ENCODE measurements at regions not wholly inside any gene's neighbourhood (a gene's known extent, or its start where the extent isn't known, plus 50 kb on each side); places are given as distances from the start of the nearest gene placed in this dataset.

DNA sequence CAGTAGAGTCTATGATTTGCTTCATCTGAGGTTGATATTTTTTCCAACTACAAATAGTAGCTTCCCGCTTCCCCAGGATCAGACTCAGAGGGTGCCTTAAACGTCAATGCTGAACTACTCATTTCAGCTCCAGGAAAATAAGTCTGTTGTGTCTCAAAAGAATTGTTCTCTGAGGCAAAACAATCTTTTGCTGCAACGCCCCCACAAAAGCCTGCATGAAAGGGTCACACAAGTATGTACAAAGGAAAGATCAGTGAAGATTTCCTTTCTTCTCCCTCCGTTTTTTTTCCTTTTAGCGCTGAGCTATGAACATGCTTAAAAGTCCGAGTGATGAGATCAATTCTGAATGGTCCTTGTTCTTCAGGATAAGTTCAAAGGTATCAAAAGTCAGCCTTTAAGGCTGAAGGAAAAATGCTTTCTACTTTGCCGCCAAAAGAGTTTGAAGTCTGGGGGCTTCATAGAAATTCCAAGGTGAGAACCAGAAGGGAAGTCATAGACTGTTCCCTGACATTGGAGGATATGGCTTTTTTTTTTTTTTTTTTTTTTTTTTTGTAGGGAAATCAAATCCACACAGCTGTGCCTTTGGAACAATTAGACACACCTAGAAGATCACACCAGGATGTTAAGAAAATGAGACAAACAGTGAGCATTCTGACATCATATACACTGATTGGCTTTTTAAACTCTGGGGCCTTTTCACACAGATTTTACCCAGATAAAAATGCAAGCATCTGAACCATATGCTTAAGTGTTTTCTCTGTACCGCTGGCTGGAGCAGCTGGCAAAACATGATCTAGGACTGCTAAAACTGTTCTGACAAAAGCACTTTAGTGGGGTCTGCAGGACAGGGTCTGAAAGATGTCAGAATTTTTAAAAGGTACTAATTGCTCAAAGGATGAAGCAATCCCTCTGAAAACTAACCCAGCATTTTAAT, 329.3 kb downstream of the ENC1 start:
- peaks cover 0 to 3% (median 0%) of the 10 kb centered on the region in 3 donors for H3K4me1 ChIP-seq (ENCODE audit: control insufficient read depth in 2 of 3, insufficient read depth in 2 of 3, low read depth in 1 of 3, low read length in 3 of 3)
- intact Hi-C loops (cut with DNase I): no loop called here
- no peak overlapping the region for H3K27ac ChIP-seq (ENCODE audit: low read depth in 2 of 2, low read length in 2 of 2)
- no peak for DNase-seq
- no peaks in the 10 kb centered on the region for H3K27me3 ChIP-seq (ENCODE audit: control insufficient read depth, insufficient read depth, low read length)
- TF ChIP-seq, protein P1, sequence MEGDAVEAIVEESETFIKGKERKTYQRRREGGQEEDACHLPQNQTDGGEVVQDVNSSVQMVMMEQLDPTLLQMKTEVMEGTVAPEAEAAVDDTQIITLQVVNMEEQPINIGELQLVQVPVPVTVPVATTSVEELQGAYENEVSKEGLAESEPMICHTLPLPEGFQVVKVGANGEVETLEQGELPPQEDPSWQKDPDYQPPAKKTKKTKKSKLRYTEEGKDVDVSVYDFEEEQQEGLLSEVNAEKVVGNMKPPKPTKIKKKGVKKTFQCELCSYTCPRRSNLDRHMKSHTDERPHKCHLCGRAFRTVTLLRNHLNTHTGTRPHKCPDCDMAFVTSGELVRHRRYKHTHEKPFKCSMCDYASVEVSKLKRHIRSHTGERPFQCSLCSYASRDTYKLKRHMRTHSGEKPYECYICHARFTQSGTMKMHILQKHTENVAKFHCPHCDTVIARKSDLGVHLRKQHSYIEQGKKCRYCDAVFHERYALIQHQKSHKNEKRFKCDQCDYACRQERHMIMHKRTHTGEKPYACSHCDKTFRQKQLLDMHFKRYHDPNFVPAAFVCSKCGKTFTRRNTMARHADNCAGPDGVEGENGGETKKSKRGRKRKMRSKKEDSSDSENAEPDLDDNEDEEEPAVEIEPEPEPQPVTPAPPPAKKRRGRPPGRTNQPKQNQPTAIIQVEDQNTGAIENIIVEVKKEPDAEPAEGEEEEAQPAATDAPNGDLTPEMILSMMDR (IDR thresholded peaks at IDR 0.05; ENCODE audit: borderline replicate concordance, extremely low read depth, insufficient read depth): no peak
- no peak overlapping the region for H3K9ac ChIP-seq (ENCODE audit: low read length in 3 of 3)
- no peak overlapping the region for H3K4me3 ChIP-seq (ENCODE audit: low read length in 3 of 3)
- no peaks in the 10 kb centered on the region for H3K9me3 ChIP-seq (ENCODE audit: control insufficient read depth in 2 of 3, insufficient read depth in 1 of 3, low read length in 3 of 3)
- FAIRE-seq: no peak
- no peaks in the 10 kb centered on the region for H3K36me3 ChIP-seq (ENCODE audit: control insufficient read depth in 2 of 3, insufficient read depth in 3 of 3, low read length in 3 of 3)

DNA sequence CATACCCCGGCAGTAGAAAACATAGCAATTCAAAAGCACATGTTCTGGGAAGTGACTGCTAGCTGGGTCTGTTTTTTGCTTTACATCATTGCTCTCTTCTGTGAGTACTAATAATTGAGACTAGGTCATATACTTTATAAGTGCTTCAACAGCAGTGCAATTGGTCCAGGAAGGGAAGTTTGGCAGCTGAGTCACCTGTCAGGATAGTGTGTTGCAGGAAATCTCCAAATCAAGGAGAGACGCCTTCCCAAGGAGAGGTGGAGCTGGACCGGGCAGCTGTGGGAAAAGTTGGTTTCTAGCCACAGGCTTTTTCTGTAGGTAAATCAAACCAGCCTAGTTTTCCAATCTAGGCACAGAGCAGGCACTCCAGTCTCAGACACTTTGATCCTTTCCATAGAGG, 330.1 kb downstream of the ENC1 start:
- Histone ChIP-seq H3K4me3 (ENCODE audit: low read length in 3 of 3) (no peak overlapping the region), H3K4me1 (ENCODE audit: control insufficient read depth in 2 of 3, insufficient read depth in 2 of 3, low read depth in 1 of 3, low read length in 3 of 3) (no peaks in the 10 kb centered on the region), H3K9me3 (ENCODE audit: control insufficient read depth in 2 of 3, insufficient read depth in 1 of 3, low read length in 3 of 3) (no peaks in the 10 kb centered on the region), H3K36me3 (ENCODE audit: control insufficient read depth in 2 of 3, insufficient read depth in 3 of 3, low read length in 3 of 3) (no peaks in the 10 kb centered on the region), H3K27ac (ENCODE audit: low read depth in 2 of 2, low read length in 2 of 2) (no peak overlapping the region), H3K27me3 (ENCODE audit: control insufficient read depth, insufficient read depth, low read length) (no peaks in the 10 kb centered on the region), H3K9ac (ENCODE audit: low read length in 3 of 3) (no peak overlapping the region)
- DNase-seq (no peak), FAIRE-seq (no peak)
- intact Hi-C loops (cut with DNase I): no loop called here
- TF ChIP-seq, protein P1 (IDR thresholded peaks at IDR 0.05; ENCODE audit: borderline replicate concordance, extremely low read depth, insufficient read depth): no peak

DNA sequence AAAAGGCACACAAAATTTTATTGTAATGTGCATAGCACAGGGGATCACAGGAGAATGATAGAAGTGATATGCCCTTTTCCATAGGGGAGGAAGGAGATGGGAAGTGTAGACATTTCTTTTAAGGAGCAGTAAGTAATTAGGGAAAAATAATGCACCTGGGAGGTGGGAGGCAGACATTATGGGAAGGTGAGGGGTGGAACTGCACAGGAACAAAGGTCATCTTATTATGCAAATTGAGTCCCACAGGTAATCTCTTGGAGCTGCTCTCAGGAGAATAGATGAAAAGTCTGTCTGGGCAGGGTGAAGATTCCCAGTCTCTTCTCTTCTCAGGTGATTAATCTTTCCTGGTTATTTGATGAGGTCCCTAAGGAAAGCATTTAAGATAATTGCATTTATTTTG, 331.5 kb downstream of the ENC1 start:
- Histone ChIP-seq H3K27ac (ENCODE audit: low read depth in 2 of 2, low read length in 2 of 2) (no peak overlapping the region), H3K9me3 (ENCODE audit: control insufficient read depth in 2 of 3, insufficient read depth in 1 of 3, low read length in 3 of 3) (no peaks in the 10 kb centered on the region), H3K9ac (ENCODE audit: low read length in 3 of 3) (no peak overlapping the region), H3K4me3 (ENCODE audit: low read length in 3 of 3) (no peak overlapping the region), H3K4me1 (ENCODE audit: control insufficient read depth in 2 of 3, insufficient read depth in 2 of 3, low read depth in 1 of 3, low read length in 3 of 3) (no peaks in the 10 kb centered on the region), H3K36me3 (ENCODE audit: control insufficient read depth in 2 of 3, insufficient read depth in 3 of 3, low read length in 3 of 3) (no peaks in the 10 kb centered on the region), H3K27me3 (ENCODE audit: control insufficient read depth, insufficient read depth, low read length) (no peaks in the 10 kb centered on the region)
- DNase-seq: no peak
- intact Hi-C loops (cut with DNase I): no loop called here
- TF ChIP-seq, protein P1 (IDR thresholded peaks at IDR 0.05; ENCODE audit: borderline replicate concordance, extremely low read depth, insufficient read depth): no peak
- no peak for FAIRE-seq

Data from kidney (tissue), 13 donors.